ENCODE measurements at regions not wholly inside any gene's neighbourhood (a gene's known extent, or its start where the extent isn't known, plus 50 kb on each side); places are given as distances from the start of the nearest gene placed in this dataset.

DNA sequence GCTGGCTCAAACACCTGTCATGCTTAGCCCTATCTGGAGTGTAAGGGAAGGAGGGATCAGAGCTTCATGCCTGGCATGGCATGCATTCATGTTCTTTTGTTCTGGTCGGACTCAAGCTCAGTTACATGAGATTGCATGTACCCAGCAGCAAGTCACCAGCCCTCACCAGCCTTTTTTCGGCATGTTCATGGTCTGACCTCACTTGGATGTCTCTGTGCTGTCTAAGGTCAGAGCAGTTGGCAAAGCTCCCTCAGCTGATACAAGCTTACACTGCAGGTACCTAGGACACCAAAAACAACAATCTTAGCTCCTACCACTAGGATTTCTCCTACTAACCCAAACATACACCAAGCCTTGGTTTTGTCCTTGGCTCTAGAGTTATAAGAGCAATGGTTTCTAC lies 152.6 kb downstream of the BARX2 start:
- intact Hi-C loops (cut with micrococcal nuclease): no loop called here
- Histone ChIP-seq H3K27me3 (ENCODE audit: control insufficient read depth in 2 of 2, insufficient read depth in 2 of 2, low read length in 2 of 2) (no peaks in the 10 kb centered on the region), H3K9me1 (replicated peaks; ENCODE audit: control insufficient read depth, extremely low read depth, insufficient read depth, low read length) (no peaks in the 10 kb centered on the region), H3K9me3 (replicated peaks; ENCODE audit: control insufficient read depth, insufficient read depth, low read length) (no peaks in the 10 kb centered on the region), H3K4me3 (replicated peaks in 1 of 3; ENCODE audit: insufficient read depth in 1 of 3, low read depth in 1 of 3, low read length in 3 of 3) (no peak overlapping the region), H3K36me3 (ENCODE audit: control insufficient read depth in 2 of 2, extremely low read depth in 1 of 2, insufficient read depth in 2 of 2, low read length in 2 of 2) (no peaks in the 10 kb centered on the region), H3K9ac (replicated peaks; ENCODE audit: extremely low read depth, insufficient read depth, low read length) (no peak overlapping the region), H2AFZ (ENCODE audit: low read depth, low read length) (no peak overlapping the region), H3K79me2 (ENCODE audit: control insufficient read depth, insufficient read depth, low read length) (no peaks in the 10 kb centered on the region), H4K20me1 (replicated peaks; ENCODE audit: control insufficient read depth, extremely low read depth, insufficient read depth, low read length) (no peaks in the 10 kb centered on the region), H3K4me2 (ENCODE audit: insufficient read depth, low read length) (no peak overlapping the region), H3K27ac (ENCODE audit: insufficient read depth, low read depth, low read length) (no peak overlapping the region), H3K4me1 (ENCODE audit: control insufficient read depth, extremely low read depth, insufficient read depth, low read length) (no peaks in the 10 kb centered on the region)
- ChIA-PET CTCF (no interaction called here), POLR2A (no interaction called here)
- FAIRE-seq (no peak), DNase-seq (ENCODE audit: low read depth, low spot score) (no peak)
- no TSS peak for BruUV-seq (replicated peaks)
- dilution Hi-C loops (cut with MboI; ENCODE audit: extremely low pct_ligation_motif_present, low sequenced_read_pairs): no loop called here
- TF ChIP-seq JUN (IDR thresholded peaks at IDR 0.05; ENCODE audit: borderline replicate concordance, insufficient read depth, insufficient read length, low read depth): no peak
- TF ChIP-seq POLR2AphosphoS5 (IDR thresholded peaks at IDR 0.05; ENCODE audit: insufficient read depth, low read depth, low read length): no peak
- TF ChIP-seq, protein P1, sequence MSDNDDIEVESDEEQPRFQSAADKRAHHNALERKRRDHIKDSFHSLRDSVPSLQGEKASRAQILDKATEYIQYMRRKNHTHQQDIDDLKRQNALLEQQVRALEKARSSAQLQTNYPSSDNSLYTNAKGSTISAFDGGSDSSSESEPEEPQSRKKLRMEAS (IDR thresholded peaks at IDR 0.05; ENCODE audit: insufficient read depth, insufficient read length): no peak
- TF ChIP-seq FOS (IDR thresholded peaks at IDR 0.05; ENCODE audit: borderline replicate concordance, insufficient read depth, low read length): no peak
- no peak for TF ChIP-seq GATA2 (IDR thresholded peaks at IDR 0.05; ENCODE audit: insufficient read depth, insufficient read length, low read depth, low read length)
- TF ChIP-seq MYC (IDR thresholded peaks at IDR 0.05; ENCODE audit: low read depth, low read length): no peak
- TF ChIP-seq EZH2 (IDR thresholded peaks at IDR 0.05; ENCODE audit: borderline replicate concordance, low read depth, low read length, severe bottlenecking): no peak
- TF ChIP-seq, protein P2, sequence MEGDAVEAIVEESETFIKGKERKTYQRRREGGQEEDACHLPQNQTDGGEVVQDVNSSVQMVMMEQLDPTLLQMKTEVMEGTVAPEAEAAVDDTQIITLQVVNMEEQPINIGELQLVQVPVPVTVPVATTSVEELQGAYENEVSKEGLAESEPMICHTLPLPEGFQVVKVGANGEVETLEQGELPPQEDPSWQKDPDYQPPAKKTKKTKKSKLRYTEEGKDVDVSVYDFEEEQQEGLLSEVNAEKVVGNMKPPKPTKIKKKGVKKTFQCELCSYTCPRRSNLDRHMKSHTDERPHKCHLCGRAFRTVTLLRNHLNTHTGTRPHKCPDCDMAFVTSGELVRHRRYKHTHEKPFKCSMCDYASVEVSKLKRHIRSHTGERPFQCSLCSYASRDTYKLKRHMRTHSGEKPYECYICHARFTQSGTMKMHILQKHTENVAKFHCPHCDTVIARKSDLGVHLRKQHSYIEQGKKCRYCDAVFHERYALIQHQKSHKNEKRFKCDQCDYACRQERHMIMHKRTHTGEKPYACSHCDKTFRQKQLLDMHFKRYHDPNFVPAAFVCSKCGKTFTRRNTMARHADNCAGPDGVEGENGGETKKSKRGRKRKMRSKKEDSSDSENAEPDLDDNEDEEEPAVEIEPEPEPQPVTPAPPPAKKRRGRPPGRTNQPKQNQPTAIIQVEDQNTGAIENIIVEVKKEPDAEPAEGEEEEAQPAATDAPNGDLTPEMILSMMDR (IDR thresholded peaks at IDR 0.05; ENCODE audit: extremely low read depth in 1 of 2, insufficient read depth in 1 of 2, low read depth in 1 of 2, low read length in 2 of 2): no peak
- no peak for TF ChIP-seq POLR2A (IDR thresholded peaks at IDR 0.05; ENCODE audit: low read depth, low read length)

Data from endothelial cell of umbilical vein (primary cell).